Psoas muscle (tissue), 7 donors: ENCODE measurements at regions not wholly inside any gene's neighbourhood (a gene's known extent, or its start where the extent isn't known, plus 50 kb on each side); places are given as distances from the start of the nearest gene placed in this dataset.

Experiments used
- ATAC-seq, 4 donors: fragments of 200-7000 bp; cut with Tn5 transposase; one replicate each; pipeline ENCODE4 v1.9.1; 2020; ENCODE audit warnings: moderate library complexity in 3 of 4, mild to moderate bottlenecking in 2 of 4
- DNase-seq, 2 donors: peaks; one replicate each; pipeline ENCODE4 v3.0.0-alpha.2; 2020
- H3K27ac ChIP-seq: fragments of 200-600 bp; one replicate; pipeline ENCODE4 v1.8.0; 2022
- H3K27me3 ChIP-seq, 3 donors: fragments of 200-600 bp in 1 of 3; one replicate each; pipeline versions ENCODE4 v1.6.1 to v1.8.0; 2013 to 2022; ENCODE audit warnings: low read length in 2 of 3, mild to moderate bottlenecking in 2 of 3, moderate library complexity in 1 of 3; ENCODE audit not compliant: insufficient read depth in 3 of 3
- H3K36me3 ChIP-seq, 2 donors: fragments of 200-600 bp in 1 of 2; one replicate each; pipeline versions ENCODE4 v1.6.1 to v1.8.0; 2013 to 2022; ENCODE audit warnings: low read depth in 1 of 2, mild to moderate bottlenecking in 1 of 2, moderate library complexity in 1 of 2; ENCODE audit not compliant: insufficient read depth in 1 of 2
- H3K4me1 ChIP-seq: fragments of 200-600 bp; one replicate; pipeline ENCODE4 v1.8.0; 2022
- H3K4me3 ChIP-seq: fragments of 200-600 bp; one replicate; pipeline ENCODE4 v1.8.0; 2022; ENCODE audit warnings: mild to moderate bottlenecking
- H3K9me3 ChIP-seq: fragments of 200-600 bp; one replicate; pipeline ENCODE4 v1.8.0; 2022
- WGBS, 3 donors: extraction: QIAGEN DNeasy Blood & Tissue Kit; methylation state at CpG; one replicate each; pipeline versions ENCODE4 v1.1.6 to v1.1.7; 2013; 5-methylcytosine and 5-hydroxymethylcytosine counted together
- intact Hi-C, 2 donors: fragments of 100-400 bp; cut with DNase I; formaldehyde crosslinking; loops; one replicate each; pipeline versions ENCODE4 v1.11.0 to v1.14.2; 2022
- TF ChIP-seq, protein P1 (sequence below): fragments of 200-600 bp; IDR thresholded peaks from one replicate; pipeline ENCODE4 v1.8.0; 2022; ENCODE audit warnings: antibody characterized with exemption
- donor health status: healthy with polysubstance abuse.
- donor health status: DM: no; HTN: no; CAD: no; lungs with moderate emphysema.
- donor health status: Bipolar disorder and iron deficiency.
- donor health status: healthy.
- donor health status: DM: yes; HTN: yes; CAD: no.
- donor health status: DM: no; HTN: no; CAD: no.
- donor health status: DM: yes; HTN: yes; CAD: no.

DNA sequence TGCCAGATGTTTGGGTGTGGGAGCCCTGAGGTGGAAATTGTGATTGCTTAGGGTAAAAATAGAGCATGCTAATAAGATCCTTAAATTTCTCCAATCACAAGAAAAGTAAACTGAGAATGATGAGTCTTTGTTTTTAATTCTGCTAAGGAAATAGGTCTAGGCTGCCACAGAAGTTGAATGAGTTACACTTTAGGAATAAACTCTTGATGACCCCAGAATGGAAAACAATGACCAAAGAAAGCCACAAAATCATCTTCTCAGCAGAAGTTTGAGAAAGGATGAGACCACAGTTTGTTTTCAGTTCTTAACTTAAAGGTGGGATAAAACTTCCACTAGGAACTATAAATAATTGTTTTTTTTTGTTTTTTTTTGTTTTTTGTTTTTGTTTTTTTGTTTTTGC lies 164.6 kb upstream of the BCL6 start:
- DNase-seq (no peak), ATAC-seq (no peak)
- TF ChIP-seq, protein P1, sequence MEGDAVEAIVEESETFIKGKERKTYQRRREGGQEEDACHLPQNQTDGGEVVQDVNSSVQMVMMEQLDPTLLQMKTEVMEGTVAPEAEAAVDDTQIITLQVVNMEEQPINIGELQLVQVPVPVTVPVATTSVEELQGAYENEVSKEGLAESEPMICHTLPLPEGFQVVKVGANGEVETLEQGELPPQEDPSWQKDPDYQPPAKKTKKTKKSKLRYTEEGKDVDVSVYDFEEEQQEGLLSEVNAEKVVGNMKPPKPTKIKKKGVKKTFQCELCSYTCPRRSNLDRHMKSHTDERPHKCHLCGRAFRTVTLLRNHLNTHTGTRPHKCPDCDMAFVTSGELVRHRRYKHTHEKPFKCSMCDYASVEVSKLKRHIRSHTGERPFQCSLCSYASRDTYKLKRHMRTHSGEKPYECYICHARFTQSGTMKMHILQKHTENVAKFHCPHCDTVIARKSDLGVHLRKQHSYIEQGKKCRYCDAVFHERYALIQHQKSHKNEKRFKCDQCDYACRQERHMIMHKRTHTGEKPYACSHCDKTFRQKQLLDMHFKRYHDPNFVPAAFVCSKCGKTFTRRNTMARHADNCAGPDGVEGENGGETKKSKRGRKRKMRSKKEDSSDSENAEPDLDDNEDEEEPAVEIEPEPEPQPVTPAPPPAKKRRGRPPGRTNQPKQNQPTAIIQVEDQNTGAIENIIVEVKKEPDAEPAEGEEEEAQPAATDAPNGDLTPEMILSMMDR: no peak
- Histone ChIP-seq H3K4me1 (peaks cover 26% of the 10 kb centered on the region), H3K36me3 (no peaks in the 10 kb centered on the region), H3K27ac (no peak overlapping the region), H3K4me3 (no peak overlapping the region), H3K9me3 (no peaks in the 10 kb centered on the region), H3K27me3 (no peaks in the 10 kb centered on the region)
- intact Hi-C loops: loop anchor here (5.0 kb wide), 2 partner anchors 53 to 158 kb away; no protein-coding TSS in a partner anchor

DNA sequence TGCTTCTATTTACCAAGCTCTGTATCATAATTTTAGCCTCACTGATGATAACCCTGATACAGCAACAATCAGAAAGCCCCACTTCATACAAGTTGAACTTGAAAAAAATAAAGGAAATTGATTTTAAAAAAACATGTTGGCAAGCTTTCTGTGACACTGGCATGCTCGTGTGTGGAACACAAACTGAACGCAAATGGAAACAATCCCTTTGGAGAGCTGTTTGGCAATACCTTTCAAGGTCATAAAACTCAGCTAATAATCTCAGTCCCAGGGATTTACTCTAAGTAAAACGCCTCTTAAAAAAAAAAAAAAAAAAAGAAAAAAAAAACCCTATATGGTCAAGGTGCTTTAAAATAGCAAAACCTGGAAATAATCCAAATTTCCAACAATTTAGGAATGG lies 166.7 kb upstream of the BCL6 start:
- no peak for DNase-seq
- TF ChIP-seq, protein P1: no peak
- H3K27ac ChIP-seq: peak overlapping the region; percentile 83
- no peak overlapping the region for H3K4me3 ChIP-seq
- H3K4me1 ChIP-seq: peaks cover 46% of the 10 kb centered on the region
- no peaks in the 10 kb centered on the region for H3K9me3 ChIP-seq
- WGBS, 3 donors: 13 to 18% (median 17%) methylated on average over 3 of the region's 3 CpGs
- intact Hi-C loops: loop anchor here (5.0 kb wide), 2 partner anchors 55 to 160 kb away; no protein-coding TSS in a partner anchor
- H3K36me3 ChIP-seq: no peaks in the 10 kb centered on the region
- no peaks in the 10 kb centered on the region for H3K27me3 ChIP-seq
- ATAC-seq: no peak

DNA sequence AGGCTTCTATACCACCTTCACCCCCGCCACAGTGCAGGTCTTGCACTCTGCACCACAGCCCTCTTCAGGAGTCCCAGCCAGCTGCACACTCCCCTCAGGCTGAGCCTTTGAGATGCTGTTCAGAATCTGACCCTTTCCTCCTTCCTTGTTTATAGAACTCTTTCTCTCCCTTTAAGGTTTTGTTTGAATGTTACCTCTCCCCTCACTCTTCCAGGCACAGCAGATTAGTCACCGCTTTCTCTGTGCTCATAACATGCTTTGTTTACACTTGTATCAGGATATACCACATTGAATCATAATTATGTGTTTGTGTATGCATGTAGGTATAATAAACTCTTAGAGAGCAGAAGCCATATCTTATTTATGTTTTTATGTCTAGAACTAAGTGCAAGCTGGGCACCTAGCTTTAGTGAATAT lies 168.4 kb upstream of the BCL6 start:
- 88 to 97% (median 94%) methylated on average over 2 of the region's 2 CpGs for WGBS, 3 donors
- Histone ChIP-seq H3K36me3 (no peaks in the 10 kb centered on the region), H3K4me1 (peaks cover 55% of the 10 kb centered on the region), H3K9me3 (no peaks in the 10 kb centered on the region), H3K4me3 (no peak overlapping the region), H3K27ac (peak overlapping the region; percentile 83), H3K27me3 (no peaks in the 10 kb centered on the region)
- TF ChIP-seq, protein P1: no peak
- intact Hi-C loops: loop anchor here (5.0 kb wide), 2 partner anchors 56 to 161 kb away; no protein-coding TSS in a partner anchor
- ATAC-seq (peak in 1 of 4 donors; percentile 15), DNase-seq (no peak)

DNA sequence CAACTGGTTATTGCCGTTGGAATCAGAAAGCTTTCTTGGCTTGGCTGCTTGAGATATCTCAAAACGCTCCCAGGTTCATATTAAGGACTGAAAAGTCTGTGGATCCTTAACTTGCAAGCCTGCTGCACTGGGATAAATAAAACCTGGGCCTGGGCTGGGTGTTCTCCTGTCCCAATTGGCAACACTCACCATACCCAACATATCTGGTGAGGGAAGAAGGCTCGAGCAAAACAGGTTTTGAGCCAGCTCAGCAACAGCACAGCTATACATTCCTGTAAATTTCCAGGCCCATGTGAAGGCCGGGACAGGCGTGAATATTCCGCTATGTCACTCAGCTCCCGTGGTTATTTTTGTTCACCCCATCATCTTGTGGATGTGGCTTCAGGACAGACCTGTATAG lies 169.0 kb upstream of the BCL6 start:
- TF ChIP-seq, protein P1: no peak
- H3K36me3 ChIP-seq: no peaks in the 10 kb centered on the region
- H3K27ac ChIP-seq: peak overlapping the region; percentile 83
- ATAC-seq (peak; percentile 29 to 68 (median 53)), DNase-seq (no peak)
- no peak overlapping the region for H3K4me3 ChIP-seq
- H3K9me3 ChIP-seq: no peaks in the 10 kb centered on the region
- intact Hi-C loops: loop anchor here (5.0 kb wide), 2 partner anchors 57 to 162 kb away; no protein-coding TSS in a partner anchor
- no peaks in the 10 kb centered on the region for H3K27me3 ChIP-seq
- 23 to 46% (median 30%) methylated on average over 7 of the region's 7 CpGs for WGBS, 3 donors
- H3K4me1 ChIP-seq: peaks cover 55% of the 10 kb centered on the region

DNA sequence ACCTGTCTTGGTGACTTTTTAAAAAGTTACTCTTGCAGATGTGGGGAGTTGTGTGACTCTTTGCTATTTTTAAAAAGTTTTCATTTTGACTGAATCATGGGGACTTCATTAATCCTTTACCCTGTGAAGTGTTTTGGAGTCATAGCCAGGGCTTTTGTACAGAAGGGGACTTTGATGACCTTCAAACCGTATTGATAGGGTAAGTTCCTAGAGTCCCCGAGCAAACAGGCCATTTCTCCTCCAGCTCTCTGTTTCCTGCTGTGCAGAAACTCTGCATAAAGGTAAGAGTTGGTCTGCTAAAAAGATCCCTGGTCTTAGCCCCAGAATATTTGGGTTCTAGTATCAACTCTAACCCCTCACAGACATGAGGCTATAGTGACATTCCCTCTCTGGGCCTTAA lies 170.8 kb upstream of the BCL6 start:
- Histone ChIP-seq H3K4me1 (peaks cover 55% of the 10 kb centered on the region), H3K4me3 (no peak overlapping the region), H3K27ac (peak overlapping the region; percentile 83), H3K9me3 (no peaks in the 10 kb centered on the region), H3K36me3 (no peaks in the 10 kb centered on the region), H3K27me3 (no peaks in the 10 kb centered on the region)
- TF ChIP-seq, protein P1: no peak
- intact Hi-C loops: loop anchor here (5.0 kb wide), 2 partner anchors 36 to 169 kb away; partner anchors contain the start of gene BCL6 (in 1 of the 2)
- WGBS, 3 donors: 45 to 58% (median 57%) methylated on average over 2 of the region's 2 CpGs
- no peak for ATAC-seq
- no peak for DNase-seq
